Osteocyte (in vitro differentiated cells): ENCODE measurements at regions not wholly inside any gene's neighbourhood (a gene's known extent, or its start where the extent isn't known, plus 50 kb on each side); places are given as distances from the start of the nearest gene placed in this dataset.

Experiments used
- DNase-seq: peaks from one replicate; pipeline ENCODE4 v3.0.0; 2021; ENCODE audit warnings: mixed read lengths; ENCODE audit not compliant: unreplicated experiment; ENCODE audit errors: extremely low spot score
- H3K27ac Mint-ChIP-seq: one replicate; pipeline ENCODE4 v1.8.0; 2021; ENCODE audit warnings: mild to moderate bottlenecking, mixed read lengths; ENCODE audit not compliant: unreplicated experiment
- H3K27me3 Mint-ChIP-seq: one replicate; pipeline ENCODE4 v1.8.0; 2021; ENCODE audit warnings: mixed read lengths; ENCODE audit not compliant: unreplicated experiment
- H3K36me3 Mint-ChIP-seq: one replicate; pipeline ENCODE4 v1.8.0; 2021; ENCODE audit warnings: mixed read lengths; ENCODE audit not compliant: unreplicated experiment
- H3K4me1 Mint-ChIP-seq: one replicate; pipeline ENCODE4 v1.8.0; 2021; ENCODE audit warnings: mixed read lengths; ENCODE audit not compliant: unreplicated experiment
- H3K4me3 Mint-ChIP-seq: one replicate; pipeline ENCODE4 v1.8.0; 2021; ENCODE audit warnings: mild to moderate bottlenecking, moderate library complexity, mixed read lengths; ENCODE audit not compliant: unreplicated experiment
- H3K9me3 Mint-ChIP-seq: one replicate; pipeline ENCODE4 v1.8.0; 2021; ENCODE audit warnings: mixed read lengths; ENCODE audit not compliant: unreplicated experiment
- TF ChIP-seq, protein P1 (sequence below): fragments of 200-600 bp; sonication (generic); IDR thresholded peaks from 2 replicates; pipeline ENCODE4 v1.5.0; 2021; ENCODE audit warnings: antibody characterized with exemption, mild to moderate bottlenecking, moderate library complexity

DNA sequence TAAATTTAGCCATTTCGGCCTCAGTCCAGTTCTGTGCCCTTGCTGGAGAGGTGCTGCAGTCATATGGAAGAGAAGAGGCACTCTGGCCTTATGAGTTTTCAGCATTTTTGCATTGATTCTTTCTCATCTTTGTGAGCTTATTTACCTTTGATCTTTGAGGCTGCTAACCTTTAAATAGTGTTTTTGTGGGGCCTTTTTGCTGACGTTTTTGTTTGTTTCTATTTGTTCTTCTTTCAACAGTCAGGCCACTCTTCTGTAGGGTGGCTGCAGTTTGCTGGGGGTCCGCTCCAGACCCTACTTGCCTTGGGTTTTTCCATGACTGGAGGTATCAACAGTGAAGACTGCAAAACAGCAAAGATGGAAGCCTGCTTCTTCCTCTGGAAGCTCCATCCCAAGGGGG is 1951.7 kb upstream of the LRRTM1 start:
- TF ChIP-seq, protein P1, sequence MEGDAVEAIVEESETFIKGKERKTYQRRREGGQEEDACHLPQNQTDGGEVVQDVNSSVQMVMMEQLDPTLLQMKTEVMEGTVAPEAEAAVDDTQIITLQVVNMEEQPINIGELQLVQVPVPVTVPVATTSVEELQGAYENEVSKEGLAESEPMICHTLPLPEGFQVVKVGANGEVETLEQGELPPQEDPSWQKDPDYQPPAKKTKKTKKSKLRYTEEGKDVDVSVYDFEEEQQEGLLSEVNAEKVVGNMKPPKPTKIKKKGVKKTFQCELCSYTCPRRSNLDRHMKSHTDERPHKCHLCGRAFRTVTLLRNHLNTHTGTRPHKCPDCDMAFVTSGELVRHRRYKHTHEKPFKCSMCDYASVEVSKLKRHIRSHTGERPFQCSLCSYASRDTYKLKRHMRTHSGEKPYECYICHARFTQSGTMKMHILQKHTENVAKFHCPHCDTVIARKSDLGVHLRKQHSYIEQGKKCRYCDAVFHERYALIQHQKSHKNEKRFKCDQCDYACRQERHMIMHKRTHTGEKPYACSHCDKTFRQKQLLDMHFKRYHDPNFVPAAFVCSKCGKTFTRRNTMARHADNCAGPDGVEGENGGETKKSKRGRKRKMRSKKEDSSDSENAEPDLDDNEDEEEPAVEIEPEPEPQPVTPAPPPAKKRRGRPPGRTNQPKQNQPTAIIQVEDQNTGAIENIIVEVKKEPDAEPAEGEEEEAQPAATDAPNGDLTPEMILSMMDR, result no peak
- no peaks in the 10 kb centered on the region for H3K27me3 Mint-ChIP-seq
- no peaks in the 10 kb centered on the region for H3K4me1 Mint-ChIP-seq
- H3K27ac Mint-ChIP-seq, result no peak overlapping the region
- H3K4me3 Mint-ChIP-seq, result no peak overlapping the region
- H3K36me3 Mint-ChIP-seq, result no peaks in the 10 kb centered on the region
- H3K9me3 Mint-ChIP-seq, result peaks cover 54% of the 10 kb centered on the region
- DNase-seq, result no peak

GRCh38 chr2:82254728-82255127 is 1950.2 kb upstream of the LRRTM1 start:
- TF ChIP-seq, protein P1, result no peak
- H3K9me3 Mint-ChIP-seq, result peaks cover 56% of the 10 kb centered on the region
- no peak overlapping the region for H3K4me3 Mint-ChIP-seq
- H3K4me1 Mint-ChIP-seq, result no peaks in the 10 kb centered on the region
- no peak for DNase-seq
- no peaks in the 10 kb centered on the region for H3K27me3 Mint-ChIP-seq
- no peaks in the 10 kb centered on the region for H3K36me3 Mint-ChIP-seq
- no peak overlapping the region for H3K27ac Mint-ChIP-seq

- Mint-ChIP-seq H3K9me3 (peaks cover 6% of the 10 kb centered on the region), H3K27me3 (no peaks in the 10 kb centered on the region), H3K4me3 (no peak overlapping the region), H3K4me1 (no peaks in the 10 kb centered on the region), H3K27ac (no peak overlapping the region), H3K36me3 (no peaks in the 10 kb centered on the region)
- TF ChIP-seq, protein P1, result no peak
- no peak for DNase-seq
Observed at GRCh38 chr2:82246220-82246775, 1941.7 kb upstream of the LRRTM1 start.

GRCh38 chr2:82239176-82239575 is 1934.6 kb upstream of the LRRTM1 start:
- Mint-ChIP-seq H3K9me3 (no peaks in the 10 kb centered on the region), H3K36me3 (no peaks in the 10 kb centered on the region), H3K27ac (no peak overlapping the region), H3K4me1 (no peaks in the 10 kb centered on the region), H3K4me3 (no peak overlapping the region), H3K27me3 (no peaks in the 10 kb centered on the region)
- TF ChIP-seq, protein P1, result no peak
- no peak for DNase-seq

GRCh38 chr2:82237994-82238662 is 1933.6 kb upstream of the LRRTM1 start:
- Mint-ChIP-seq H3K9me3 (no peaks in the 10 kb centered on the region), H3K27ac (no peak overlapping the region), H3K36me3 (no peaks in the 10 kb centered on the region), H3K4me3 (no peak overlapping the region), H3K4me1 (no peaks in the 10 kb centered on the region), H3K27me3 (no peaks in the 10 kb centered on the region)
- DNase-seq, result no peak
- TF ChIP-seq, protein P1, result no peak
